Pulmonary artery endothelial cell (primary cell): ENCODE measurements at regions not wholly inside any gene's neighbourhood (a gene's known extent, or its start where the extent isn't known, plus 50 kb on each side); places are given as distances from the start of the nearest gene placed in this dataset.

Experiments used
- DNase-seq: peaks from one replicate; pipeline ENCODE4 v3.0.0-alpha.2; 2011; ENCODE audit warnings: low read depth, low spot score

- no peak for DNase-seq
These were observed 80.4 kb downstream of the HSPH1 start for GRCh38 chr13:31081316-31081715.

- DNase-seq = no peak
These were observed 86.9 kb downstream of the HSPH1 start for GRCh38 chr13:31074756-31075155.

DNA sequence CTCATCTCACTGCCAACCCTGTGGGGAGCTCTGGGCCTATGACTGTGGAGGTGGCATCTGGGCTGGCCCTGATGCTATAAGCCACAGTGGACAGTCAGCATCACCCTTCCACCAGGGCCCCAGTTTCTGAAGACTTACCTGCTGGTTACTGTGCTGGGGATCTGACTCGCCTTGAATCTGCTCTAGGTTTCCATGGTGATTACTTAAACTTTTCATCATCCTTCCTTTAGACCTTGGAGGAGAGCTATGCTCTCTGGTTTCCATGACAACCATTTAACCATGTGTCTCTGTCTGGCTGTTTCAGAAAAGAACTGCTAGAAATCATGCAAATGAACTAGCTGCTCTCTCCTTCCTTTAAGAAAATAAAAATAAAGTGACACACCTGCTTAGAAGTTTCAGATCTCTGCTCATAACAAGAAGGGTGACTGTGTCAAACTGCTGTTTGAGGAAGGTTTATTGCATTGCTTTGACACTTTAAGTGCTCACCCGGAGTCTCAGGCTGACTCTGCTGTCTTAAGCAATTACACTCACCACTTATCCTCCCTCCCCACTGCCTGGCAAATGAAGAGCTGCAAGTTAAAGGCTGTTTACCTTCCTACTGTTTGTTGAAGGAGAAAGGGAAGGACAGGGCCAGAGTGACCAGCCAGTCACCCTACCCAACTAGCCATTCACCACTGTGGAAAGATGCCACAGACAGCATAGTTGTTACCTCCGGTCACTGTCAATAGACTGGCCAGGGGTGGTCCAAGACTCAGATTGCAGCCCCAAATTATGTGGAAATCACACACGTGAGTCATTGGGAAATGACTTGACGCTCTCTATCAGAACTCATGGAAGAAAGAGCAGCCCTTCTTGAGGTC lies 87.6 kb downstream of the HSPH1 start:
- no peak for DNase-seq

DNA sequence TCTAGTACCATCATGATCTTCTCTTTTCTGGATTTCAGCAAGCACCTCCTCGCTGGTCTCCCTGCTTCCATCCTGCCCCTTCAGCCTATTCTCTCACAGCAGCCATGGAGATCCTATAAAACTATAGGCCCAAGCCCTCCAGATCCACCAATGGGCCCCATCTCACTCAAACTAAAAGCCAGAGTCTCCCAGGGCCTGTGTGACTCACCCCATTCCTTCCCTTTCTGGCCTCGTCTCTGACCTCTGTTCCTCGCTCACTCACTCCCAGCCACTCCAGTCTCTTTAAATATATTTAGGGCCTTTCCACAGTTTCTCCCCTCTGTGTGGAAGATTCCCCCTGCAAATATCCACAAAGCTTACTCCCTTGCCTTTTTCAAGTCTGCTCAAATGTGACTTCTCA lies 89.7 kb downstream of the HSPH1 start:
- DNase-seq = no peak

DNA sequence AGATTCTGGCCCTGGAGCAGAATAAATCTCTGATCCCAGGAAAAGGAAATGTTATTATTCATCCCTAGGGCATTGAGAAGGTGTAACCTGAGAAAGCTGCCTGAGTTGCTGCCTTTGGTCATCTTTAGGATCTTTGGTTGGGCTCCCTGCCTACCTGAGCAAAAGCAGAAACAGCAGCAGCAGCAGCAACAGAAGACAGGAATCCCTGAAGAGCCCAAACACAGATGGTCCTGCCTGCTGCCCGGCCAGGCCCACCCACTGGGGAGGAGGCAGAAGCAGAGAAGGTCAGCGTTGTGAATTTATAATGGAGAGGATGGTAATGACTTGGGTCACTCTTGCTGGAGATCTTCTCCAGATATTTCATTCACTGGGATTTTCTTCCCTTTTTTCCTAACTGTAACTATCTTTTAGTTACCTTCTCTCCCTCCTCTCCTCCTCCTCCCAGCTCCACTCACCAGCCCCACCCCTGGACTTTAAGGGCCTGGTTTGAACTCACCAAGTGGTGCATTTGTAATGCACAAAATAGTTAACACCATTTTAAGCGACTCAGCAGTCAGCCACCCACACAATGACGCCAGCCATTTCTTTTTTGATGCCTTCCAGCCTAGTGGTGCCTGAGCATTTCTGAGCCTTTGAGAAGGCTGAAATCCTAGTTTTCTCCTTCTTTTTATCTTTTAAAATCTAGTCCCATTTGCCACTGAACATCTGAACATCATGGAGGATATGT lies 91.7 kb downstream of the HSPH1 start:
- DNase-seq = no peak

- DNase-seq = no peak
These were observed 93.6 kb downstream of the HSPH1 start for GRCh38 chr13:31068119-31068423.

DNA sequence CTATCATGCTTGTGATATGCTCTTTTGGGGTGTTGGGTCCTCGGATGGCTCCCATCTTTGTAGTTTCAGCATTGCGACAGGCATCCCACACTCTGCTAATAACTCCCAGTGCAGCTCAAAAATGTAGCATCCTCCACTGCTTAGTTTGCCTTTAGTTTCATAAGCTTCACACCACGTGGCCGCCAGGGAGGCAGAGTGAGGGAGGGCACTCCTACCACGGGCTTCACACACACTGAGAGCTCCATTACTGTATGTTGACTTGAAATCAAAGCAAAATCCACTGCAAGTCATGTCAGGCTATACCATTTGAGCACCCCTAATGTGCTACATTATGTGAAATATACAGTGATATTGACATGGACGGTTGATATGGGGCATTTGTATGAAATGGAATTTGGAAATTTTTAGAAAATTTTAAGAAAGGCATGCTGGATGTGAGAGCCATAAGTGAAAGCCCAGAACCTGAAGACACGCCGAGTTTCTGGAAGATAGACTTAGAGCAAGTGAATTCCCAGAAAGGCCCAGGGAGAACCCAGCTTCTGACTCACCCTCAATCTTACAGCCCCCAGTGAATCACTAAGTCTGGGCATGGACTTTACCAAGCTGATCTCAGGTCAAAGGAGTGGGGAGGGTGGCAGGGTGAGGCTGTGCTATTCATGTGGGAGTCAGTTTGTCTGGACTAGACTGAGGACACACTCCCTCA lies 94.1 kb downstream of the HSPH1 start:
- no peak for DNase-seq

DNA sequence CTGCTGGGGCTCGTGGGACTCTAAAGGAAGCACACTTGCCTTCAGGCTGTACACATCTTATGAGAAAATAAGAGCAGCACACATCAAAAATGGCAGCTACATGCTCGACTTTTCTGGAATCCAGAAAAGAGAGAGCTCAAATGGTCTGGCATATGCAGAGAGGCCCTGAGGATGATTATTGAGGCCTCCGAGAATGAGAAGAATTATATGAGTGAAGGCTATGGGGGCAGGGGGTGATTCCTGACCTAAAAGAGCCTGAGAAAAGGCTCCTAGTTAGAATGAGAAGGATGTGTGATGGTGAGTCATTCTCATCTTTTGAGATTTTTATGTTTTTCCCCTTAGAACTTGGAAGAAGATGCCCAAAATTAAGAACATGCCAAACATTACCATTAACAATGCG lies 97.1 kb downstream of the HSPH1 start:
- DNase-seq = no peak

DNA sequence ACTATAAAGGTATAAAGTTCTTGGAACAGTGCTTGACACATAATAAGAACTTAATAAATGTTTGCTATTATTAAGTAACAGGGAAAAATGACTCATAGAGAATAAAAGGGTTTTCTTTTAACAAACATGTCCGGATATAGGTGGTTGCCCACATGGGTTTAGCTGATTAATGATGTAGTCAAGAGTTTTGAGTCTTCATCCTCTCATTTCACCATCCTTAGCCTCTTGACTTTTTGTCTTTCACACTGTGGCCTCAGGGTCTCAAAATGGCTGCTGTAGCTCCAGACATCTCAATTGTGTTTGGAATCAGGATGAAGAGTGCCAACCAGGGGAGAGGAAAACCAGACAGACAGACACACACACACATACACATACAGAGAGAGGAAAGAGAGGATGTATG lies 97.9 kb downstream of the HSPH1 start:
- DNase-seq = no peak

DNA sequence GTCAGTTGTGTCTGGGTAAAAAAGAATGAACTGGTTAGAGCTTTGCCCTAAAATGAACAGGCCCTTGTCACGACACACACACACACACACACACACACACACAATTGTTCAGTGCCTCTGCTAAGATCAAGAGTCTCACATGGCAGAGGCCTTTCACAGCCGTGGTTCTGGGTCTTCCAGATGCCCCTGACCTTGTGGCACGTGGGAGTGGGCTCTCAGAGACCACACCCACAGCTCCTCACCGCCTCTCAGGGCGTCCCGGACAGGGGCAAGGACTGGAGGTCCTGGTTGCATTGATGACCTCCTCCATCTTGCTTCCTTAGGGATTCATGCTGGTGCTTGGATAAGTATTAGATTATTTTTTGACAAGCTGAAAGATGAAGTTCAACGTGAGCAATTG lies 101.0 kb downstream of the HSPH1 start:
- DNase-seq = no peak

GRCh38 chr13:31060220-31060619 lies 101.5 kb downstream of the HSPH1 start:
- DNase-seq = no peak

DNA sequence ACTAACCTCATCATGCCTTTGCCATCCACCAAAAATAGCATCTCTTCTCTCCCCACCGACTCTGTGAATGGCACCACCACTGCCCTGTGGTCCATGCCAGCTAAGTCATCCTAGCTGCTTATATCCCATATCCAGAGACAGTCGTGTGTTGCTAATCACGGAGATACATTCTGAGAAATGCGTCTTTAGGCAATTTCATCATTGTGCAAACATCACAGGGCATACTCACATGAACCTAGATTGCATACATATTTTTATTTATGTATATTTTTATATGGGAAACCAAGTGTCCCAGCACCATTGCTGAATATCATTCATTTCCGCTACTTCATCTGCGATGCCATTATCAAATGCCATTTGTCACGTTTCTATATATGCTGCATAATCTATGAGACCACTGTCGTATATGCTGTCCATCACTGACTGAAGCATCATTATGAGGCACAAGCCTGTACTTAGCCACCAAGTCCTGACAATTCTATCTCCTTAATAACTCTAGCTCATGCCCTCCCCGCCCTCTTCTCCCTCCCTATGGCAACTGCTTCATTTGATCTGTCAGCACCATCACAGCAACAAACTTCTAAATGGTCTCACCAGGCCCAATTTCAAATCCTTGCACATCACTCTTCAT lies 104.2 kb downstream of the HSPH1 start:
- DNase-seq = no peak

GRCh38 chr13:31056644-31057271 lies 104.9 kb downstream of the HSPH1 start:
- no peak for DNase-seq

GRCh38 chr13:31055589-31055988 lies 106.1 kb downstream of the HSPH1 start:
- DNase-seq = no peak

DNA sequence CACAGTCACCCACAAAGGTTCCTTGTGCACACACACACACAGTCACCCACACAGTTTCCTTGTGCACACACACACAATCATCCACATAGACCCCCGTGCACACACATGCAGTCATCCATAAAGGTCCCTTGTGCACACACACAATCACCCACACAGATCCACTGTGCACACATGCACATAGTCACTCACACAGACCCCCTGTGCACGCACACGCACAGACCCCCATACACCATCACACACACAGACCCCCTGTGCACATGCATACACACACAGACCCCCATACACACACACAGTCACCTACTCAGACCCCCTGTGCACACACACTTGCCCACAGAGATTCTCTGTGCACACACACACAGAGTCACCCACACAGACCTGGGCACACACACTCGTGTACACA lies 107.1 kb downstream of the HSPH1 start:
- no peak for DNase-seq

- DNase-seq = no peak
These were observed 107.8 kb downstream of the HSPH1 start for GRCh38 chr13:31053896-31054295.

DNA sequence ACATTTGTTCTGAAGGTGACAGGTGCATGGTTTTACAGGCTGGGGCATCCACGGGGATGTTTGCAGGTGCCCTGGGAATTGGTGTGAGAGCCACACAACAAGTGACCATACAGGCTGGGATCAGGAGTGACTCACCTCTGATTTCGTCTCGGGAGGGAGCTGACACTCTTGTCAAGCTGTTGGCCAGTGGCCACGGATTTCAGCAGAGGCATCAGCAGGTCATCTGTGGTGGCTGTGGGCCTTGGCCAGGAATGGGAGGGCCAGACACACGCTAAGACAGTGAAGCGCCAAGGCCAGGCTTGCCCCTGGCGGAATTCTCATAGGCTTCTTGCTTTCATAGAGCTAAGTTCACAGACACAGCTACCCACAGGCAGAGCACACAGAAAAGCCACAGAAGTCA lies 108.6 kb downstream of the HSPH1 start:
- no peak for DNase-seq

- DNase-seq = no peak
These were observed 109.2 kb downstream of the HSPH1 start for GRCh38 chr13:31052478-31052877.

DNA sequence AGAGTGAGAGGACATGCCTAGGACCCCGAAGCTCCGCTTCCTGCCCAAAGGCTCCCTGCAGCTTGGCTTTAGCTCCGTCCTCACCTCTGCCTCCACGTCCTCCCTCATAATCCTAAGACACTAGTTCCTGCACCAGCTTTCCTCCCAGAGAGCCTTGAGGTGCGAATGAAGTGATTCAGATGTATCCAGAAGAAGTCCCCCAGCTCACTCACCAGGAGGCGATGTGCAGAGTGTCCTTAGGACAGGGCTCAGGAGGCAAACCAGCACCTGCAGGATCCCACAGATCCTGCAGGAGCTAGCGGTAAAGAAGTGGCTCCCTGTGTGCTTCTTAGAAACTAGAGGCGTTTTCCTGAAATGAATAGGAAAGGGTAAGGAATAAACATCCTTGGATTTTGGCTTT lies 109.7 kb downstream of the HSPH1 start:
- DNase-seq = no peak

DNA sequence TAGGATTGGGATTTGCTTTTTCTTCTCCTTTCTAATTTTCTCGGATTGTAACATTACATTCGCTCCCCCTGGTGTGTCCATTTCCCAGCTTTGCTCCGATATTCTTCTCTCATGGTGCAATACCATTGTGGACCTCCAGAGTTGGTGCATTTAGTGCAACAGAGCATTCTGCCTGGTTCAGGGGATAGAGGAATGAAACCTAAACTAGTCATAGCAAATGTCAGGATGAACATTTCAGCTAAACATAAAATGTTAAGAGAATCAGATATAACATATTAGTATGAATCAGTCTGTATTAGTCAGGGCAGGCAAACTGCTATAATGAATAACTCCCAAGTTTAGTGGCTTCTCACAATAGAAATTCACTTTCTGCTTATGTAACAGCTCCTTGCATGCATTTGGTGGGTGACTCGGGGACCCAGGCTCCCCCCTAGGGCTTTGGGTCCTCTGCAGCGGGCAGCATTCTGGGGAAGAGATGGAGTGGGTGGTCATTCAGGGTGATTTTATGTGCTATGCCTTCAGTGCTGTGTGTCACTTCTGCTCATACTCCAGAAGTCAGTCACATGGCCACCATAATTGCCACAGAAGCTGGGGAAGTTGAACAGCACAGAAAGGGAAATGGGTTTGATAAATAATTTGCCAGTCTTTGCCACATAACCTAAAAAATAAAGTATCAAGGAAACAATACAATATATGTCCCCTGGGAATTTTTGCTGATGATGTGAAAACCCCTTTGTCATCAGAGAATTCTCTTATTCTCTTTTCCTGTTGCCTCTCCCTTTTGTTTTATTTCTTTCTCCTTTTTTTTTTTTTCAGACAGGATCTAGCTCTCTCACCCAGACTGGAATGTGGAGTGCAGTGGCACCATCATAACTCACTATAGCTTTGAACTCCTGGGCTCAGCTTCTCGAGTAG lies 111.0 kb downstream of the HSPH1 start:
- DNase-seq = no peak

- DNase-seq = no peak
These were observed 111.9 kb downstream of the HSPH1 start for GRCh38 chr13:31049833-31050232.
